HG02623 (cell line): ENCODE measurements at regions not wholly inside any gene's neighbourhood (a gene's known extent, or its start where the extent isn't known, plus 50 kb on each side); places are given as distances from the start of the nearest gene placed in this dataset.

Experiments used
- ATAC-seq: cut with Tn5 transposase; IDR thresholded peaks from one replicate; pipeline ENCODE4 v1.9.1; 2021; ENCODE audit warnings: moderate library complexity; ENCODE audit not compliant: unreplicated experiment

DNA sequence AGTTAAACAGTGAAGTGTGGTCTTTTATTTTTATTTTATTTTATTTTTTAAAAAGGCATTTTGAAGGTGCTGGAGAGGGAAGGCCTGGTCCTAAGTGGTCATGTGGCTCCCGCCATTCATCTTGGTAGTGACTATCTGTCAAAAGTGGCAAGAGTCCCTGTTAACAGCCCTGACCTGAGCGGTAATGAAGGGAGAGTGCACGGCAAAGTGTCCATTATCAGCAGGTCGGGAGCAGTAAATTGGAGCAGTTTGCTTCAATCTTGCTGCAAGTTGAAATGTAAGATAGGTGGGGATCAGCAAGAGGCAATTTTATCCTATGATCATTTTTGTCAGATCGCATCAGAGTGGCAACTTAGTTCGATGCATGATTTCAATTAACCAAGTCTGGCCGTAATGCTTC lies 227.4 kb upstream of the SP4 start:
- ATAC-seq, result no peak

DNA sequence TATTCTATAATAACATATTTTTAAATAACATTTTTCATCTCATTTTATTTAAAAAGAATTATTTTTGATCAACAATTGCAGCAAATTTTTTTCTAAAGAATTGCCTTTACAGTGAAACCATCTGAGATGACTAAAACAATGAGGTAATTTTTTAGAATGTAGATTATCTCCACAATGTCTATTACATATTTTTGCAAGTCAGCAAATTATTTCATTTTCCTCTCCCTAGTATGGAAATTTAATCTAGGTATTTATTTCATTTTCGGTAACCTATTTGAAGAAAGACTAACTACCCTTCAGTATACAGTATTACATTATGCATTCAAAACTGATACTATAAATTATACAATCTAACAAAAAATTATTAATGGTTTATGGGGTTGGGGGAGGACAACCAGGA lies 213.2 kb upstream of the SP4 start:
- ATAC-seq, result no peak

DNA sequence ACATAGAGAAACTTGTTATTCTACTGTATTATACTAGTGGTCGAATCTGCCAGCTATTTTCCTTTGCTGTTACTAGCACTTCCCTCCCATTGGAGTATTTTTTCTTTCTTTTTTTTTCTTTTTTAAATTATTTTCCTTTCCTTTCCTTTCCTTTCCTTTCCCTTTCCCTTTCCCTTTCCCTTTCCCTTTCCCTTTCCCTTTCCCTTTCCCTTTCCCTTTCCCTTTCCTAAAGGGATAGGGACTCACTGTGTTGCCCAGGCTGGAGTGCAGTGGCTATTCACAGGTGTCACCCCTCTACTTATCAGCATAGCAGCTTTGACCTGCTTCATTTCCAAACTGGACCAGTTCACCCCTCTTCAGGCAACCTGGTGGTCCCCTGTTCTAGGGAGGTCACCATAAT lies 212.6 kb upstream of the SP4 start:
- no peak for ATAC-seq

DNA sequence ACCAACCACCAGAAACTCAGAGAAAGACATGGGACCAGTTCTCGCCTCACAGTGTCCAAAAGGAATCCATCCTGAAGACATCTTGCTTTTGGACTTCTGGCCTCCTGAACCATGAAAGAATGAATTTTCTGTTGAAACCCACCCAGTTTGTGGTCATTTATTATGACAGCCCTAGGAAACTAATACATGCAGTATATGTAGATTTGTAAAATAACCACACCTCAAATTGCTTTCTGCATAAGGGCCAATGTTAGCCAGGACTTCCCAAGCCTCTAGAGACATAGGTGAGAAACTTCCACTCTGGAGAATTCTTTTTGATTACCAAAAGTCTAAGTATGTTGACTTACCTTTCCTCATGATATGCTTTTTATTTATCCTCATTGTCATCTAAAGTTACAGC lies 210.5 kb upstream of the SP4 start:
- ATAC-seq, result no peak

DNA sequence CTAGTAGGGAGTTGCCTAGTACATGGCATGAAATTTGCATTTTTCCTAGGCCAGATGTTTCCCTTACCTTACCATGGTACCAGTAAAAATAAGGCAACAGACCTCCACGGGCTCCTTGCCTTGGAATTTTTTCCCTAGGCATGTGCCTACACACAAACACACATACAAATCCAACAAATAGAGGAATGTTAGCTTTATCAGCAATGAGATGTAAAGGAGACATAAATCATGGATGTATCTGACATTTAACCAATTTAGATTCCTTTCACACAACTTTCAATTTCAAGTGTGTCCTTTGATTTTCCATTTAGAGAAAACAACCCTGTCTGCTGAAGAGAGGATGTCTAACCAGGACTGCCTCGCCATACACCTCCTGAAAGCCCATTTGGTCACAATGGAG lies 209.7 kb upstream of the SP4 start:
- no peak for ATAC-seq

DNA sequence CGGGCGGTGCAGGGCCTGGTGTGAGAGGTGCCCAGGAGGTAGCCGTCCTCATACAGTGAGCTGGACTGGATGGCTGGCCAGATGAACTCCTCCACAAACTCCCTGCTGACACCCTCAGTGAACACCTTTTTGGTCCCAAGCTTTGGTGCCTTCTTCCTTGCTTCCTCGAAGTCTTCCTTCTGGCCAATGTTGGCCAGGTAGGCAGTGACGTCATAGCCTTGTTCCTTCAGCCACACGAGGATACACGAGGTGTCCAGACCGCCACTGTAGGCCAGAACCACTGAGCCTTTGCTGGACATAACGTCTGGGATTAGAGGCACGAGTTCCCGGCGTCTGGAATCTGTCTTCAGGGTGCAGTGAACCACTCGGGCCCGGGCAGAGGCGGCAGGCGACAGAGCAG lies 206.8 kb upstream of the SP4 start:
- ATAC-seq, result no peak

DNA sequence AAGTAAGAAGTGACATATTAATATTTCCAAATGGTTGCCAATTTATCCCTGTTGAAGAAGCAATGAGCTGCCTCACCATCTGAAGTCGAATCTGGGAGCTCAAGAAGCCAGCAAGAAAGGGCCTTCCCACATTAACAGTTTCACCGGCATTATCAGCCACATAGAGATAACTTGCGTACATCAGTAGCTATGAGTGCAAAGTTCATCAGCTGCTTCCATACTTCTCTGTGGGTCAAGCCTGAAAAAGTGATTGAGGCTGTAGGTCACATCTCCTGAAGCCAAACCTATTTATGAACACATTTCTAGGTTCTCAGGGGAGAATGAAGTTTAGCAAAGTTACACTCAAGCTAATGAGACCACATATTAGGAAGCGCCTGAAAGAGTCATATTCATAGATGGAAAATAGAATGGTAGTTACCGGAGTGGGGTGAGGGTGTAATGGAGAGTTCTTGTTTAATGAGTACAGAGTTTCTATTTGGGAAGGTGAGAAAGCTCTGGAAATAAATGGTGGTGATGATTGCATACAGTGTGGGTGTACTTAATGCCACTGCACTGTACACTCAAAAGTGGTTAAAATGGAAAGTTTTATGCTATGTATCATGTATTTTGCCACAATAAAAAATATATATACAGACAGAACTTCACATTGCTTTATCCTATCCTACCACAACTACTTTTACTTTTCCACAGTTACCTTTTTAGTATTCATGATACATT lies 189.3 kb upstream of the SP4 start:
- ATAC-seq, result no peak

DNA sequence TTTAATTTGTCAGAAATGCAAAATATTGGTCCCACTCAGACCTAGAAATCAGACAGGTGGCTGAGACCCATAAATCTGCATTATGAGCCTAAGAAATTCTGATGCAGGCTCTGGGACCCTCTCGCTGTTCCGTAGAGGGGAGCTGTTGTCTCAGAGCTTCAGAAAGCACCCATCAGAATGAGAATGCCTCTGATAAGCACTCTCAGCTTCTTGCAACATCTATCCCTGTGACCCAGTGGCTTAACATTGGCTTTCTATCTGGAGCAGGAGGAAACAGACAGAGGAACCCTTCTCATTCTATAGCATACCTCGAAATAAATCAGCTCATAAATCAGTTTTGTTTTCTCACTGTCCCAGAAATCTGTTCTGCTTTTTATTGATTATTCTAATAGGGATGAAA lies 184.6 kb upstream of the SP4 start:
- ATAC-seq, result no peak

DNA sequence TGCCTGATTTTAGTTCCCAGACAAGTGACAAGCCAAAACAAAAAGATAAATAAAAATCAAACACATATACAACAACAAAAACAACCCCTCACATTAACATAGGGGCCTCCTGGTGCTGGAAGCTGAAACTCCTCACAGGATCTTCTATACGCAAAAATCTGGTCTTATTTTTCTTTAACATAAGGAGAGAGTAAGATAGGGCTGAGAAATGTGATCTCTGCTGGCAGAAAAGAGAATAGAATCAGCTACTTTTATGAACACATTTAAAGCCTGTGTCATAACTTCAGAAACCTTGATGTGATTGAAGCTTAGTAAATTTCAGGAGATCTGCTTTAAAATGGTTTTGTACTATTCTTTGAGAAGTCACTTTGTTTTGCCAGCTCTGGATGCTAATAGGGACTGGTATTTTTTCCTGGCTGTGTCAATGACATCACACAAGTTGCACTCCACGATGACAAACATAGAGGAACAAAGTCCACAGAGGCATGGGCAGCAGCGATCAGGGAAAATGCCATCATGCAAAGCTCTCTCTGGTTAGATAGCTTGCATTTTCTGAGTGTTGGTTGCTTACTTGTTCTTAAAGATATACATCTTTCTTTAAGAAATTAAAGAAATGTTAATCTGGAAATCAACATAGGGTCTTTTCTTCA lies 176.6 kb upstream of the SP4 start:
- ATAC-seq, result no peak

DNA sequence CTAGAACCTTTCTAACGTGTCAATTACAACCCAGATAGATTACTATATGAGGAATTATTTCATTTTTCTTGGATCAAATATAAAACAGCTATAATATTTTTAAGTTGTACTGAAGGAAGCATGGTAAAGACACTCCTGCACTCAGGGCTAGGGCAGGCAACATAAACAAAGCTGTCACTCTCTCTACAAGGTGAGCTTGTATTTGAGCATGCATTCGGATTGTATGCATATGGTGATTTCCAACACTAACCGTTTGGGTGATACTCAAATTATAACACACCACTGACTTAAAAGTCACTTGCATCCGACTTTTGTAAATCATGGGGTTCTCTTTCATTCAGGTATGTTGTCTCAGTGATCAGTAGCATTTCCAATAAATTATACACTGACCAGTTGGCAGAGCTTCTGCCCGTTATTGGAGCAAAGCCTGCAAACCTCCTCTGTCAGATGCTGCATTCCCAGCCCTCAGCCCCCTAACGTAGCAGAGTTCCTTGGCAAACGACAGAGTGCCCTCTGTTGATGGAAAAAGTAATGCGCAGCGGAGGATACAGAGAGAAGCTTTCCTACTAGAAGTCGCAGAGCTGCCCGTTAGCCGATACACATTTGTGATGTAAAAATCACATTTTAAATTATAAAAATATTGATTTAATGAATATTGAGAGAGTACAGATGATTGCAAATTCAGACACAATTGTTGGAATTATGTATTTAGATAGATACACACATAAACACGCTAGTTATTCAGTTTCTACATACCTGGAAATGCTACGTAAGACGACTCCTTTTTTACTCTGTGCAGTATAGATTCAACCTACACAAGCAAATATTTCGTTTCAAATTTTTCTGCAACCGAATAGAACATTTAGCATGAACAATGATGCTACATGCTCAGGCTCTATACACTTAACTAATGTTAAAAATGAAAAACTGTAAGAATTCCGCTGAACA lies 173.9 kb upstream of the SP4 start:
- no peak for ATAC-seq

DNA sequence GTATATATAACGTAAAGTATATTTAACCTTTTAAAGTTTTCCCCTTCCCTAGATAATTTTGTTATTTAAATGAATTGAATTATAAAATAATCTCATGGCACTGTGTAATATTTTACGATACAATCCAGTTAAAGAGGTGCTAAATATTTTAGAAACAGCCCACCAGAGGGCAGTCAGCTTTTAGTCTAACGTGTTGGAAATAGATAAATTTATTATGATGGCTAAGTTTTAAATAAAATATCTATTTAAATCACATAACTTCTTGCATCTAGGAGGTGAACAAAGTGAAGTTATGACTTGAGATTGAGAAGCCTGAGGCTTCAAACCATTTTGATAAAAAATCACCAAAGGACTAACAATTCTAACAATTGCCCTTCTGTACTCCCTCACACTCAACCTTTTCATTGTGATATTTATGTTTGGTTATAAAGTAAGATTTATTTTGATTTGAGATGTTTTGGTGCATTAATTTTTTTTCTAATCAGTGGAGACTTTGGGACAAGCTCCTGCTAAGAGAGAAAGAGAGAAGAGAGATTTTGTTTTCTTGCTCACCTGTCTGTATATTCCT lies 171.5 kb upstream of the SP4 start:
- no peak for ATAC-seq

DNA sequence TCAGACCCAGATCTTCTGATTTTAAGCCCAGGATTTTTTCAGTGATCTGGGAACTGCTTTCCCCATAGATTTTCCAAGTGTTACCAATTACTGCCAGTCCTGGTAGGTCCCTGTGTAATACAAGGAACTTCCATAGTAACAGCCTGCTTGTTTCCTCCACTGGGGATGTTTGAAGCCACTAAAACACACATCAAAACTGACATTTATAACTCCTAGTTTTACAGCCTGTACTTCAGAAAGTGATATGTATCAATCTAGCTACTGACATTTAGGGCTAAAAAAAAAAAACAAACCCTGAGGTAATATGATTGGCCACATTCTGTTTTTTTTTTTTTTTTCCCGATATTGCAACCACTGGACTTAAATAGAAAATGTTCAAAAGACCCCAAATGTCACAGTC lies 166.9 kb upstream of the SP4 start:
- ATAC-seq, result no peak

DNA sequence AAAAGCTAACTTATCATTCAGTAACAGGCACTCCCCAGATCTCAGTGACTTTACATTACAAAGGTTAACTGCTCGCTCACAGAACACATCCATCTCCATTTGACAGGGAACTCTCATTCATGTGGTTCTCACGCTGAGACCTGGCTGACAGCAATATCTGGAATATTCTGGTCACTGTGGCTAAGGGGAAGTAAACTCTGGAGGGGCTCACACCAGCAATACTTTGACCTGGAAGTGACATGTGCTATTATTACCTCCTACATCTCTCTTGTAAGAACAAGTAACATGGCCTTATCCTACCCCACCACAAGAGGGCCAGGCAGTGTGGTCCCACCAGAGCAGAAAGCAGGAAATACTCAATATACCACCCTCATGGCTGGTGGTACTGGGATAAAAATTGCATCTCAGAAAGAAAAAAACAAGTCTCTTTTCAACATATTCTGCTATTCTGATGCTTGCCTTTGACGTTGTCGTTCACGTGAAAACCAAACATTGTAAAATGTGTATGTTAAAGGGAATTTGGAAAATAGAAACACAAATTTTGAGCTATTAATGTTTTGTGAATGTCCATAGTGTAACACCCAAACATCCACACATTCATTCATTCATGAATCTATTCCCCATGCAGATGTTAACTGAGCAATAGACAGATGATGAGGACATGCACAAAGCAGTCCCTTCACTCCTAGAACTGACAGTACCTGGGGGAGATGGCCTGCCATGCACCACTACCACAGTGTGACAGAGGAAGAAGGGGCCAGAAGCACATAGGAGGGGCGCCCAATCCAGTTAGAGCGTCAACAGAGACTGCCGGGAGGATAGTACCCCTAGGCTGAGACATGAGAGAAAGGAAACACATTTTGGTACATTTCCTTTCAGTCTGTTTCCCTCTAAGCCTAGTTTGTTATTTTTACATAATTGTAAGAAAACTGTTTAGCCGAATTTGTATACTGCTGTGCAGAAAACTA lies 166.0 kb upstream of the SP4 start:
- peak; percentile 93 for ATAC-seq

DNA sequence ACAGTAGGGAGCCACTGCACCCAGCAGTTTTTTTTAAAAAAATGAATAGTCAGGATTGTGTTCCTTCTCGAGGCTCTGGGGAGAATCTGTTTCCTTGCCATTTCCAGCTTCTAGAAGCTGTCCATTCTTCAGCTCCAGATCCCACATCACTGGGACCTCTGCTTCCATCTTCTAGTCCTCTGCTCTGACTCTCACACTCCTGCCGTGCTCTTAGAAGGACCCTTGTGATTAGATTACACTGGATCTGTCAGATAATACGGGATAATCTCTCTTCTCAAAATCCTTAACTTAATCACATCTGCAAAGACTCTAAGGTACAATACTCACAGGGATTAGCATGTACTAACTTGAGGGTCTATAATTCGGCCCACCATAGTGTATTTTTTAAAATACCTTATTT lies 158.9 kb upstream of the SP4 start:
- ATAC-seq, result no peak

DNA sequence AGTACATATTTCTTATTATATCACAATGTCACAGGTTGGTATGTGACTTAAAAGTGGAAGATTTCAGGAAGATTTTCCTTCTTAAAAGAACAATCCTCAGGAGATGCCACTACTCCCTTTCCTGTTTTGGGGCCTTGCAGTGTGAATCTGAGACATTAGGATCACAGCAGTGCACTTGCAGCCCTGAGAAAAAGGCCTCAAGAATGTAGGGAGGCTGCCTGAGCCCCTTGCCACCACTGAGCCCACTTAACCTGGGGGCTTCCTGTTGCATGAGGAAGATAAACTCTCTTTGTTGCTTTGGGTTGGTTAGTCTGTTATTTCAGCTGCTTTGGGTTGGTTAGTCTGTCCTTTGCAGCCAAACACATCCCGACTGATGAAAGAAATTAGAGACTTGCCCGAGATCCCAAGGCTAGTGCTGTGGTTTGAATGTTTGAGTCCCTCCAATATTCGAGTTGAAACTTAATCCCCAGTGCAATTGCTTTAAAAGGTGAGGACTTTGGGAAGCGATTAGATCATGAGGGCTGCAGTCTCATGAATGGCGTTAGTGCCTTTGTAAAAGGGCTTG lies 151.3 kb upstream of the SP4 start:
- no peak for ATAC-seq

DNA sequence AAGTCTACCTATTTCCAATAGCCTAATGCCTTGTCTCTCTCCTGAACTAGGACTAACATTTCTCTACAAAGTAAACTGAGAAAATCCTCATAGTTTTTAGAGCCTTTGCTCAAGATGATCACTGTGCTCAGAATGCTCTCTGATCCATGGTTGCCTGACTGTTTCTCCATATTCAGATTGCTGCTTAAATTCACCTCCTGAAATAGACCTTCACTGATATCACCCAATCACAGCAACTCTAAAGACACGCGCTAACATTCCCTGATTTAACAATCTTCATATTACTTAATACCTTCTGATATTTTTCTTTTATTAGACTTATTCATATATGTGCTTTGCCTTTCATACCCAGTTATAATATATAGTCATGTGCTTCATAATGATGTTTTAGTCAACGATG lies 148.9 kb upstream of the SP4 start:
- ATAC-seq, result no peak

DNA sequence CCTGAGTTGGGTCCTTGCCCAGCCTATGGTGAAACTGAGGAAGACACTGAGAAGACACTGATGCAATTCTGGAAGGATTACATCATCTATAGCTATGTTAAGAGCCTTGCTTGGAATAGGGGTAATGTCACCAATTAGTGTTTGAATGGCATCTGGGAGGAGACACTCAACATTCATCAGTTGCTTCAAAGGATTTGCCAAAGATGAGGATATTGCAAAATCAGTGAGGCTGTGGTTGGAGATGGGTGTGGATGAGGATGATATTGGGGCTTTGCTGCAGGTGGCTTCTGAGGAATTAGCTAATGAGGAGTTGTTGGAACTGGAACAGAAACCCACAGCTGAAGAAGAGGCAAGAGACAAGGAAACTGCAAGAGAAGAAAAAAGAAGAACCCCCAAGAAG lies 146.7 kb upstream of the SP4 start:
- no peak for ATAC-seq

DNA sequence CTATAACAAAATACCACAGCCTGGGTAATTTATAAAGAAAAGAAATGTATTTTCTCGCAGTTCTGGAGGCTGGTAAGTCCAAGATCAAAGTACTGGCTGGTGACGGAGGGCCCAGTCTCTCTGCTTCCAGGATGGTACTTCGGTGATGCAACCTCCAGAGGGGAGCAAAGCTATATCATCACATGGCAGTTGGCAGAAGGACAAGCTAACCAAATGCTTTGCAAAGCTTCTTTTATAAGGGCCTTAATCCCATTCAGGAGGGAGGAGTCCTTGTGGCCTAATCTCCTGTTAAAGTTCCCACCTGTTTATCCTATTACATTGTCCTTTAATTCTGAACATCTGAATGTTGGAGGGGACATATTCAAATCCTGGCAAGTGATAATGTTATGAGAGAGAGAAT lies 134.1 kb upstream of the SP4 start:
- no peak for ATAC-seq

DNA sequence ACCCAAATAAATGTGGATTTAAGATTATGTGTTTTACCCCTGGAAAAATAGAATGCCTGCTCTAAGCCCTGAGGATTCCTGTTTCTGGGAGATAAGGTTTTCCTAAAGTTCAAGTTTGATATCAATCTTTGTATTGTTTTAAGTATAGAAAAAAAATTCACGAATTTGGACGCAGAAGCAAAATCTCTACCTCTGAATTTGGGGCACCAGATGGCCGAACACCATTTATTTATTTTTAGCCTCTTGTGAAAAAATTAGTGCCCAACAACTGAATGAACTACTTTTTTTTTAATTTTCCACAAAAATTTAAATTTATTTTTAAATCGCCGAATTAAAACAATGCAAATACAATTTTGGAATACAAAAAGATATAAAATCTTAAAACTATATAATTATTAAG lies 128.1 kb upstream of the SP4 start:
- no peak for ATAC-seq

DNA sequence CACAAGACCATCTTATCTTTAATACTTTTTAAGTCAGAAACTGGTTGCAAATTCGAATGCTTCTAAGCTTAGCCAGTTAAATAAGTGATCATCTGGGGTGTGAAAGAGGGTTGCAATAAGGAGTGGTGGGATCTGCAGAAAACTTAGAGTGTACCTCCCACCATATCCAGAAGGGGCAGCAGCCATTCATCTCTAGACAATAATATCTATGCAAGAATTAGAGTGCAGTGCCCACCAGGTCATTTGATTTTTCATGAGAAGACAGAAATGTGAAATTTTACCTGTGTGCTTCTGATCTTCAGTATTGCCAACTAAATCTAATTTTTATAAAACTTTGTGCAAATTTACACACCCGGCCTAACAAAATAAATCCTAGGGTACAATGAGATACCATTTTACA lies 127.2 kb upstream of the SP4 start:
- ATAC-seq, result no peak
